H9 (cell line): ENCODE measurements at regions not wholly inside any gene's neighbourhood (a gene's known extent, or its start where the extent isn't known, plus 50 kb on each side); places are given as distances from the start of the nearest gene placed in this dataset.

Experiments used
- DNase-seq: peaks from one replicate; pipeline ENCODE4 v3.0.0-alpha.2; 2017
- H2AFZ ChIP-seq: one replicate; pipeline ENCODE4 v1.6.1; 2013; ENCODE audit warnings: mild to moderate bottlenecking, low read length, control low read depth, moderate library complexity
- H2AK5ac ChIP-seq: 2 replicates; pipeline ENCODE4 v1.6.1; 2013; ENCODE audit warnings: low read length, control low read depth, mixed read lengths; ENCODE audit not compliant: insufficient read length
- H2BK120ac ChIP-seq: one replicate; pipeline ENCODE4 v1.6.1; 2013; ENCODE audit warnings: low read depth, mild to moderate bottlenecking, low read length, control low read depth, inconsistent platforms; ENCODE audit not compliant: poor library complexity, severe bottlenecking
- H2BK12ac ChIP-seq: 2 replicates; pipeline ENCODE4 v1.6.1; 2013; ENCODE audit warnings: low read length, control low read depth, mixed read lengths, low read depth; ENCODE audit not compliant: insufficient read length
- H2BK15ac ChIP-seq: 2 replicates; pipeline ENCODE4 v1.6.1; 2013; ENCODE audit warnings: low read depth, low read length, control low read depth
- H2BK20ac ChIP-seq: one replicate; pipeline ENCODE4 v1.6.1; 2013; ENCODE audit warnings: low read depth, mild to moderate bottlenecking, low read length, control low read depth, inconsistent platforms; ENCODE audit not compliant: poor library complexity, severe bottlenecking
- H2BK5ac ChIP-seq: 2 replicates; pipeline ENCODE4 v1.6.1; 2013; ENCODE audit warnings: low read length, control low read depth, mixed read lengths; ENCODE audit not compliant: insufficient read length
- H3K14ac ChIP-seq: 2 replicates; pipeline ENCODE4 v1.6.1; 2013; ENCODE audit warnings: low read length, control low read depth; ENCODE audit not compliant: insufficient read depth
- H3K18ac ChIP-seq: 2 replicates; pipeline ENCODE4 v1.6.1; 2013; ENCODE audit warnings: low read depth, mild to moderate bottlenecking, mixed read lengths, low read length, control low read depth; ENCODE audit not compliant: insufficient read length
- H3K23ac ChIP-seq: 2 replicates; pipeline ENCODE4 v1.6.1; 2013; ENCODE audit warnings: low read length, control low read depth, mixed read lengths, low read depth; ENCODE audit not compliant: insufficient read length
- H3K23me2 ChIP-seq: 2 replicates; pipeline ENCODE4 v1.6.1; 2013; ENCODE audit warnings: low read depth, mild to moderate bottlenecking, mixed read lengths, low read length, control low read depth; ENCODE audit not compliant: insufficient read length, poor library complexity, severe bottlenecking
- H3K27ac ChIP-seq: 2 replicates; pipeline ENCODE4 v1.5.1; 2013; ENCODE audit warnings: low read length, control low read depth, mixed read lengths, low read depth; ENCODE audit not compliant: insufficient read length
- H3K27me3 ChIP-seq: 2 replicates; pipeline ENCODE4 v1.6.1; 2013; ENCODE audit warnings: low read length, control low read depth, inconsistent platforms; ENCODE audit not compliant: insufficient read depth
- H3K4ac ChIP-seq: 2 replicates; pipeline ENCODE4 v1.6.1; 2013; ENCODE audit warnings: low read depth, mild to moderate bottlenecking, control low read depth, inconsistent platforms, low read length, moderate library complexity
- H3K4me1 ChIP-seq: 2 replicates; pipeline ENCODE4 v1.6.1; 2013; ENCODE audit warnings: low read length, control low read depth, inconsistent platforms; ENCODE audit not compliant: insufficient read depth
- H3K4me2 ChIP-seq: 2 replicates; pipeline ENCODE4 v1.6.1; 2013; ENCODE audit warnings: low read length, control low read depth, mixed read lengths; ENCODE audit not compliant: insufficient read length, insufficient read depth
- H3K56ac ChIP-seq: 2 replicates; pipeline ENCODE4 v1.6.1; 2013; ENCODE audit warnings: low read depth, mild to moderate bottlenecking, mixed read lengths, low read length, control low read depth; ENCODE audit not compliant: insufficient read length
- H3K79me1 ChIP-seq: 2 replicates; pipeline ENCODE4 v1.6.1; 2013; ENCODE audit warnings: low read depth, mild to moderate bottlenecking, moderate library complexity, low read length, control low read depth, inconsistent platforms; ENCODE audit not compliant: insufficient read depth, poor library complexity, severe bottlenecking
- H3K79me2 ChIP-seq: 2 replicates; pipeline ENCODE4 v1.6.1; 2013; ENCODE audit warnings: low read length, control low read depth, inconsistent platforms; ENCODE audit not compliant: insufficient read depth
- H3K9ac ChIP-seq: 2 replicates; pipeline ENCODE4 v1.6.1; 2013; ENCODE audit warnings: low read length, control low read depth, mixed read lengths; ENCODE audit not compliant: insufficient read length; ENCODE audit errors: extremely low read depth
- H3K9me3 ChIP-seq: one replicate; pipeline ENCODE4 v1.6.1; 2013; ENCODE audit warnings: low read depth, low read length, inconsistent platforms; ENCODE audit not compliant: control insufficient read depth
- H3T11ph ChIP-seq: one replicate; pipeline ENCODE4 v1.6.1; 2013; ENCODE audit warnings: mild to moderate bottlenecking, low read length, control low read depth, inconsistent platforms
- H4K20me1 ChIP-seq: one replicate; pipeline ENCODE4 v1.6.1; 2013; ENCODE audit not compliant: control insufficient read depth, insufficient read length, insufficient read depth
- H4K5ac ChIP-seq: 2 replicates; pipeline ENCODE4 v1.6.1; 2013; ENCODE audit warnings: low read depth, mild to moderate bottlenecking, mixed read lengths, low read length, control low read depth; ENCODE audit not compliant: insufficient read length
- H4K8ac ChIP-seq: replicated peaks from 2 replicates; pipeline ENCODE4 v1.6.1; 2013; ENCODE audit warnings: low read length, control low read depth, mixed read lengths, low read depth; ENCODE audit not compliant: insufficient read length
- H4K91ac ChIP-seq: 2 replicates; pipeline ENCODE4 v1.6.1; 2013; ENCODE audit warnings: low read depth, mild to moderate bottlenecking, moderate library complexity, mixed read lengths, low read length, control low read depth; ENCODE audit not compliant: insufficient read length
- H3K27ac Mint-ChIP-seq, 3 experiments: 2 replicates in 2 of 3; 3 replicates in 1 of 3; pipeline ENCODE4 v1.8.0; 2020 to 2021; ENCODE audit warnings: mixed read lengths in 3 of 3, mild to moderate bottlenecking in 1 of 3, moderate library complexity in 1 of 3
- H3K27me3 Mint-ChIP-seq: 2 replicates; pipeline ENCODE4 v1.8.0; 2021; ENCODE audit warnings: low read depth, mild to moderate bottlenecking, moderate library complexity, mixed read lengths
- H3K36me3 Mint-ChIP-seq, 3 experiments: 2 replicates in 2 of 3; 3 replicates in 1 of 3; pipeline ENCODE4 v1.8.0; 2020 to 2021; ENCODE audit warnings: low read depth in 3 of 3, mixed read lengths in 3 of 3; ENCODE audit not compliant: insufficient read depth in 1 of 3
- H3K4me1 Mint-ChIP-seq, 2 experiments: 2 replicates each; pipeline ENCODE4 v1.8.0; 2020; ENCODE audit warnings: mixed read lengths in 2 of 2
- H3K4me3 Mint-ChIP-seq, 2 experiments: 2 replicates in 1 of 2; 3 replicates in 1 of 2; pipeline ENCODE4 v1.8.0; 2020 to 2021; ENCODE audit warnings: mild to moderate bottlenecking in 2 of 2, mixed read lengths in 2 of 2, moderate library complexity in 1 of 2
- H3K9me3 Mint-ChIP-seq, 2 experiments: 2 replicates in 1 of 2; 3 replicates in 1 of 2; pipeline ENCODE4 v1.8.0; 2020; ENCODE audit warnings: mild to moderate bottlenecking in 2 of 2, mixed read lengths in 2 of 2, moderate library complexity in 1 of 2
- CTCF ChIP-seq: fragments of 200-600 bp; sonication (generic); conservative IDR thresholded peaks from 3 replicates; pipeline ENCODE4 v1.8.0; 2021; ENCODE audit warnings: antibody characterized with exemption, mild to moderate bottlenecking
- WGBS: extraction: QIAGEN DNeasy Blood & Tissue Kit; methylation state at CpG from one replicate; pipeline ENCODE4 v1.1.7; 2013; ENCODE audit warnings: missing lambda C conversion rate, low lambda C conversion rate, mixed read lengths; ENCODE audit not compliant: insufficient read length; ENCODE audit errors: extremely low coverage; 5-methylcytosine and 5-hydroxymethylcytosine counted together

- H3K36me3 Mint-ChIP-seq, result no peaks in the 10 kb centered on the region; a peak in 1 of 7 replicates
Observed at GRCh38 chr2:123971564-123972318, 53.3 kb upstream of the CNTNAP5 start.

More at GRCh38 chr2:123971564-123972318, 53.3 kb upstream of the CNTNAP5 start:
- no peak overlapping the region for H3K23ac ChIP-seq
- no peaks in the 10 kb centered on the region for H3K9me3 ChIP-seq
- WGBS, result no CpG with 5 or more reads among the region's 8 CpGs
- H2AK5ac ChIP-seq, result no peak overlapping the region
- no peak overlapping the region for H2BK120ac ChIP-seq
- TF ChIP-seq CTCF, result no peak
- no peak overlapping the region for H3K56ac ChIP-seq
- H3K27me3 ChIP-seq, result no peaks in the 10 kb centered on the region
- H4K91ac ChIP-seq, result no peak overlapping the region
- no peaks in the 10 kb centered on the region for H3K4me1 ChIP-seq
- H4K5ac ChIP-seq, result no peak overlapping the region
- no peak overlapping the region for H3K27ac Mint-ChIP-seq
- H3T11ph ChIP-seq, result no peak overlapping the region
- no peaks in the 10 kb centered on the region for H3K79me2 ChIP-seq
- H3K27ac ChIP-seq, result no peak overlapping the region
- no peak overlapping the region for H3K14ac ChIP-seq
- H3K9me3 Mint-ChIP-seq, result peaks cover 0 to 7% of the 10 kb centered on the region in 2 experiments; a peak in 4 of 5 replicates
- no peak overlapping the region for H3K4me3 Mint-ChIP-seq
- H3K27me3 Mint-ChIP-seq, result no peaks in the 10 kb centered on the region
- H3K4me1 Mint-ChIP-seq, result no peaks in the 10 kb centered on the region
- DNase-seq, result no peak
- H2AFZ ChIP-seq, result no peak overlapping the region
- no peak overlapping the region for H3K18ac ChIP-seq
- no peaks in the 10 kb centered on the region for H4K20me1 ChIP-seq
- H2BK5ac ChIP-seq, result no peak overlapping the region
- no peak overlapping the region for H3K4ac ChIP-seq
- no peak overlapping the region for H4K8ac ChIP-seq
- H3K79me1 ChIP-seq, result no peaks in the 10 kb centered on the region
- H3K4me2 ChIP-seq, result no peak overlapping the region
- no peak overlapping the region for H2BK20ac ChIP-seq
- H3K23me2 ChIP-seq, result no peaks in the 10 kb centered on the region
- H3K9ac ChIP-seq, result no peak overlapping the region
- H2BK15ac ChIP-seq, result no peak overlapping the region
- H2BK12ac ChIP-seq, result no peak overlapping the region
